HG03159 (cell line): ENCODE measurements at regions not wholly inside any gene's neighbourhood (a gene's known extent, or its start where the extent isn't known, plus 50 kb on each side); places are given as distances from the start of the nearest gene placed in this dataset.
"Not testable (repeated sequence)": the region's sequence is repeated elsewhere in the genome, so short reads cannot be mapped to it uniquely, and the experiment has no call there.

Experiments used
- ATAC-seq: cut with Tn5 transposase; IDR thresholded peaks from one replicate; pipeline ENCODE4 v1.9.1; 2021; ENCODE audit warnings: mild to moderate bottlenecking, moderate library complexity; ENCODE audit not compliant: unreplicated experiment

DNA sequence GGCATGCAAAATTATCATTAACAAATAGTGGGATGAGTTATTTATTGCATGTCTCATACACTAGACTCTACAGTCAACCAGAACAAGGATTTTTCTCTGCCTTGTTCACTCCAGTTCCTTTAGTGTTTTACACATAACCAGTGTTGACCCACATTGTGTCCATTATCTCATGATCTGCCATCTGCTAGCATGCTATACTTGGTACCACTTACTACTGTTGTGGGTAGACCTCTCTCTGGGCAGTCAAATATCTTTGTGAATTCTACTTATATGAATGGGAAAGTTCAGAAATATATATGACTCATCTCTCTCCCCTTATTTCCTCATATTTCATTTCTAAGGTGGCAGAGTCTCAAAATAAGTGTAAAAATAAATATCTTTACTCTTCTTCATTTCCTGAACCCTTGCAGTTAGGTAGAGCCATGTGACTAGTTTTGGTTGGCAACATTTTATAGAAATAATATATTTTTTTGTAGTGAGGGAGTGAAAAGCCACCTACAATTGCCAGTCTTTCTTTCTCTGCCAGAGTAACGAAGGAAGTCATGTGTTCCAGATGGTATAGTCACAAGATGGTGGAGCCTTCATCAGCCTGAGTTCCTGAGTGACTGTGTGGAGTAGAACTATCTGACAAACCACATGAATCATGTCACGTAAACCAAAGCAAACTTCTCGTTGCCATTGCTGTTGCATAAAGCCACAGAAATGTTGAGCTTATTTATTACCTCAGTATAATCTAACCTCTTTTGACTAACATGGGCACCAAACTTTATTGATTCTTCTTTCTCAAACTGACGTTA, 704.0 kb downstream of the RNF144A start:
- ATAC-seq, result no peak

DNA sequence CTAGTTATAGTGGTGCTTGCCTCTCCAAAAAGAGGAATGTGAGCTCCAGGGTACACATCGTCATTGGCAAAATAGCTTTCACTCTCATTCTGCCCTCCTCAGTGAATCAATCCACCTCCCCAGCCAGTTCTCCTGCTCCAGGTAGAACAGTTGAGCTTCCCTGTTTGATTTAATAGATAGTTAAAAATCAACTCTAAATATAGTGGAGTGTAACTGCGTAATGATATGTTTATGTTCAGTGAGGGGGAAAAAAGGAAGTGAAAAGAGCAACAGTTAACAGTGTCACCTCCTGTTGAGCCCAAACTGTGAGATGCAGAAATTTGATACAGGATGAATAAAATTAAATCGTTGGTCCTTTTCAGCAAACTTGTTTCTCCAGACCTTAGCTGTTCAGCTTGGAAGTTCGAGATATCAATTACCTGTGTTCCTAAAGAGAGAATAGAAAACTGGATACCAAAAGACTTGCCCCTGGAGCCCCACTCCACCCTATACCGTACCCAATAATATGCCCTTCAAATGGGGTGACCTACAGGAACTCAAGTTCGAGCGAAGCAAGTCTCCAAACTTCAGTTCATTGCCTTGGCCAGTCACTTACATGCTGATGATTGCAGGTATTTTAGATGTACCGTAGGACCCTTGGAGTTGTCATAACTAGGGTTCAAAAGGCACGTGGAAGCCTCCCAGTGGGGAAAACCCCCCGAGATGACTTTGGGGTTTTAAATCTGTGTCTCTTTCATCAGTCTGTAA, 708.4 kb downstream of the RNF144A start:
- peak; percentile 73 for ATAC-seq

DNA sequence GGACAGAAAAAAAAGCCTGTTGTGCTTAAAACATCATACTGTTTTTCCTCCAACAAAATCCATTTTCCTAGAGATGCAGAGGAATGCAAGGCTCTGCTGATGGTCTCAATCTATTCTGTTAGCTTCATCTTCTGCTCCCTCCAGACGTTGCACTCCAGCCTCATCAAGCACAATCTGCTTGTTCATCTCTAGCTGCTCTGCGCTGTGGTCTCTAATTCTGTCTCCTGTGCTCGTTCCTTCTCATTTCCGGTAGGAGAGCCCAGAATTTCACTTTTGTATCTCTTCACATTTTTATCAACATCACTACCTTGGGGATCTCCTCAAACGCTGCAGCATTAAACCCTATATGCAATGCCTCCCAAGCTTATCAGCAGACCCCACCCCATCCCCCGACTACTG, 708.9 kb downstream of the RNF144A start:
- ATAC-seq, result no peak

DNA sequence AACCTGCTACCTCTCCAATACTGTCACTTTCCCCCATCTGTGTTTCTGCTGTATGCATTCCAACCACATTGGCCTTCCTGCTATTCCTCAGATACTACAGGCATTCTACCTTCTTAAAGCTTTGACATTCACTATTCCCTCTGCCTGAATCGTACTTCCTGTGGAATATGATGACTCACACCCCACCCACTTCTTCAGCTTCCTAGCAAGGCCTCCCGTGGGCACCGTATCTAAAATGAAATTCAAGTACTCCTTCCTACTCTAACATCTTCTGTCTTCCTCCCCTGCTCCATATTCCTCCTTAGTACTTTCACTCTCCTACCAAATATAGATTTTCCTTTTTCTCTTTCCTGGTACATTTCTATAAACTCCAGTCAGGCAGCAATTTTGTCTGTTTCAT, 710.4 kb downstream of the RNF144A start:
- ATAC-seq, result no peak

DNA sequence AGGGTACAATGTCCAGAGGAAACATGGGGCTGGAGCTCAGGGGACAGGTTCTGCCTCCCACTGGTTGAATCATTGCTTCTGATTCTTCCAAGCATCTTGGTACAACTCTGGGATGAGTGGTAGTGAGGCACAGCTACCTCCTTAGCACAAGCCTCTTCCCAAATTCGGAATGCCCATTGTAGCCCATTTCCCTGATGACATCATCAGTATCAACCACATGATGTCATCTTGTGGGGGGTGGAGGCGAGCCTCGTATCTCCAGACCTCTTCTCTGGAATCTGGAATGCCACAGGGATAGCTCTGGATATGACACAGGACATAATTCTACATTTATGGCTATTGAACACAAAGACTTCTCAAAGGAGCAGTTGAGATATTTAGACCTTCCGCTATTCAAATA, 715.2 kb downstream of the RNF144A start:
- ATAC-seq, result no peak

DNA sequence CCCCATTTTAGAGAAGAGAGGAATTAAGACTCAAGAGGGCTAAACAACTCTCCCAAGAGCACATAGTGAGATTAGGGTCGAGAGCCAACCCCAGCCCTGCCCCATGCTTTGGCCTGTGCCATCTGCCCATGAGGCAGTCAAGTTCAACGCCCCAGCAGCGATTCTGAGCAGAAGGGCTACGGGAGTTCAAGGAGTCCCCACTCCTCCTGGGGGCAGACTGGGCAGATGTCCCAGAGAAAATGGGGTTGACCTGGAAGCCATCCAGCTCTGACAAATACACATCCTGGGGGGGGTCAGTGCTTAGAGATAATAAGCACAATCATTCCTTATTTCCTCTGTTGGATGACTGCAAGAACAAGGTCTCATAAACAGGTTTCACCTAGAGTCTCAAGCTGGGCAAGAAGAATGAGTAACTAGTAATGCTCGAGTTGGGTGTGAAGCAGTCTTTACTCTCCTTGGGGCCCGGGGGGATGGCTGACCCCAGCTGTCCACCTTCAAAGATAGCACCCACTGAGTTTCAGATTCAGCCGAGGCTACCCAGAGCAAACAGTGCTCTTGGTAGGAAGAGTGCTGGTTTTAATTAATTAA, 716.4 kb downstream of the RNF144A start:
- ATAC-seq, result no peak

DNA sequence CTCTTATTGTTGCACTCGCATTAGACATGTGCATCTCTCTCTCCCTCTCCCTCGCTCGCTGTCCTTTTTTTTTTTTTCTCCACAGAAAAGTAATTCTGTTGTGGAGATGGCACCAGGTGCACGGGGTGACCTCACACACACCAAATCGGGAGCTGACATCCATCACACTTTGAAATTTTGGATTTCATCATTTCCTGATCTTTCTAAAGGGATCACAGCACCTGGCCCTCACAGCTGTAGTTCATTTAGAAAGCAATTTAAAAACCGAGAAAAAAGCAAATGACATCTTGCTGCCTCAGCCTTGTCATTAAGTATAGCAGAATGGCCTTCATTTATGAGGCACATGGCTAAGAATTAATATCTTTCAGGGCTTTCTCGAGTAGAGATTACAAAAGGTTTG, 717.2 kb downstream of the RNF144A start:
- no peak for ATAC-seq

DNA sequence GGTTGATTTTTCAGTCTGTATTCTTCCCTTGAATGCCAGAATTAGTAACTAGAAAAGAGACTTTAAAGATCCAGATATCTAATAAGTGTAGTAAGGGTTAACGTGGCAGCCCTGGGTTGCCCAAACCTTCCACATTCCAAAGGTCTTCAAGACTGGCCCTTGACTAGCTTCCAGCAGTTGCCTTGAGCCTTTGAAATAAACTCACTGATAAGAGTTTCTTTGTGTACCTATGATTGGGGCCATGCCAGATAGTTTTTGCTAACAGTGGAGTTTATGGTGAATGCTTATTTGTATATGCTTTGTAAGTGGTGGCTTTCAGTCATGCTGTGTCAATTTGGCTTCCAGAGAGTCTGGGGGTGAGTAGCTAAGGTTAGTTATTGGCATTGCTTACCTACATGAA, 722.3 kb downstream of the RNF144A start:
- ATAC-seq, result no peak

DNA sequence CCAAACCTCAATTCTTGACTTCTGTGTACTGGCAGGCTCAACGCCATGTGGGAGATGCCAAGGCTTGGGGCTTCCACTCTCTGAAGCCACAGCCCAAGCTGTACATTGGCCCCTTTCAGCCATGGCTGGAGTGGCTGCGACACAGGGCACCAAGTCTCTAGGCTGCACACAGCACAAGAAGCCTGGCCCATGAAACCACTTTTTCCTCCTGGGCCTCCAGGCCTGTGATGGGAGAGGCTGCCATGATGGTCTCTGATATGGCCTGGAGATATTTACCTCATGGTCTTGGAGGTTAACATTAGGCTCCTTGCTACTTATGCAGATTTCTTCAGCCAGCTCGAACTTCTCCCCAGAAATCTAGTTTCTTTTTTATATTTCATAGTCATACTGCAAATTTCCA, 724.1 kb downstream of the RNF144A start:
- ATAC-seq, result not testable (repeated sequence)

DNA sequence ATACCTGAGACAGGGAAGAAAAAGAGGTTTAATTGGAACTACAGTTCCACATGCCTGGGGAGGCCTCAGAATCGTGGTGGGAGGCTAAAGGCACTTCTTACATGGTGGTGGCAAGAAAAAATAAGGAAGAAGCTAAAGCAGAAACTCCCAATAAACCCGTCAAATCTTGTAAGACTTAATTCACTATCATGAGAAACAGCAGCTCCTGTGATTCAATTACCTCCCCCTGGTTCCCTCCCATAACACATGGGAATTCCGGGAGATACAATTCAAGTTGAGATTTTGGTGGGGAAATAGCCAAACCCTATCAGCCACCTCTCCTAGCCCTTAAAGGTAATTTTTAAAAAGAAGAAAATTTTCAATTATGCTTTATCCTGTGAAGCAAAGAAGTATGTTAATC, 728.8 kb downstream of the RNF144A start:
- ATAC-seq, result no peak

DNA sequence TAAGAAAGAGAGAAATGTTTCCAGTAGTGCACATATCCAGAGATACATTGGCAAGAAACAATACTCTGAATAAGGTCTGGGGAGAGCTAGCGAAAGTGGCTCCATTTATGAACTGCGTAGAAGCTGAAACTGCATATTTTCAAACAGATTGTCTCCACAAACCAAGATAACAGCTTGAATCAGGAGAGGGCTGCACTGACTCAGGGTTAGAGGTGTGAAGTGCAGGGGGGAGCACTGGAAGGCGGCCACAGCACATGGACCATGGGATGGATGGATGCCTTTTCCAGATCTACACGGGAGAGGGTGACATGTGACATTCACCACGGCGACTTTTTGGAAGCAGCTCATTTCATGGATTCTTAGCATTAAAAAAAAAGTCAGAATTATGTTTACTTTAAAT, 729.4 kb downstream of the RNF144A start:
- ATAC-seq, result no peak

DNA sequence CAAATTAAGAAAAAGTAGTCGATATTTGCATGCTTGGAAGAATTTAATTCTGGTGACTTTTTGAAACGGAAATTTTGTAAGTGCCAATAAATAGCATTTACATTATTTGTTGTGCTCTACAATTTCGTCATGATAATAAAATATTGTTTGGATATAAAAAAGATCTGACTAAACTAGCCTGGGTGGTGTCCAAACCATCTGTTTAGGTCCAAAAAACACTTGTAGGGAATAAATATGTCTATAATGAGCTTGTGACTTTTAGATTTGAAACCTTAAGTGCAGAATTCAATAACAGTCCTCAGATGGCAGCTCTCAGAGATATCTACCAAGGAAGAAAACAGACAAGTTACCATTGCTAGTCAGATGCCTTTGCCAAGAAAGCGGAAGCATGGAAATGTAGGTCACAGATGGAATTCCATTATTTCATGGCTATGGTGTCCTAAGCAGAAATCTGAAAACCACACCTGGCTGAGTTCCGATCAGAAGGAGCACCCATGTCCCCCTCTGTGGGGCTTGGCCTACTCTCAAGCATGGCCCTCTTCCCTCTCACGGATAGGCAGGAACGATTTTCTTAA, 731.1 kb downstream of the RNF144A start:
- no peak for ATAC-seq

DNA sequence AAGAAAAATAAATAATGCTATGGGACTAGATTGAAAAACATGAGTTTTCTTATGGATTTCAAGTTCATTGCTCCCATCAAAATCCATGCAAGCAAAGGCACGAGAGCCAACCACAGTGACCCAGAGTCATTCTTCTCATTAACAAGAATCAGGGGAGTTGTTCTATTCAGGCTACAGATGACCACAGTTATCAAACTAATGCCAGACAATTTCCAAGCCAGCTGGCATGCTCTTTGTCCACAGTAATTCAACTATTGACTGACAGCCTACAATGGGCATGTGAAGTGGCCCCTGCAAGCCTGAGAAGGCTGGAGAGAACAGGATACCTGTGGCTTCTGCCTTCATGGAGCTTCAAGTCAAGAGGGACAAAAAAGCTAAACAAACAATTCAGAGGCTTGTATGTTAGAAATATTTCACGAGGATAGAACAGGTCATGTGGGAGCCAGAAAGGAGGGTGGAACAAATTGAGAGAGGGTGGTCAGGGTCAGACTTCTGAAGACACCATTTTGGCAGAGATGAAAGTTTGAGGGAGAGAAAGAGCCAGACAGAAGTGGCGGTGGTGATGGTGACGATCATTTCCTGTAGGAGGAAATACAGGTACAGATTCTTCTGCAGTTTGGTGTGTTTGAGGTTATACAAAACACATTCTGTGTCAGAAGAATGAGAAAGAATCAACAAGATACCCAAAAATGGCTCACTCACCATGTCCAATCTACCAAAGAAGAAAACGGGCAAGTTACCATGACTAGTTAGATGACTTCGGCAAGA, 732.4 kb downstream of the RNF144A start:
- ATAC-seq, result no peak

DNA sequence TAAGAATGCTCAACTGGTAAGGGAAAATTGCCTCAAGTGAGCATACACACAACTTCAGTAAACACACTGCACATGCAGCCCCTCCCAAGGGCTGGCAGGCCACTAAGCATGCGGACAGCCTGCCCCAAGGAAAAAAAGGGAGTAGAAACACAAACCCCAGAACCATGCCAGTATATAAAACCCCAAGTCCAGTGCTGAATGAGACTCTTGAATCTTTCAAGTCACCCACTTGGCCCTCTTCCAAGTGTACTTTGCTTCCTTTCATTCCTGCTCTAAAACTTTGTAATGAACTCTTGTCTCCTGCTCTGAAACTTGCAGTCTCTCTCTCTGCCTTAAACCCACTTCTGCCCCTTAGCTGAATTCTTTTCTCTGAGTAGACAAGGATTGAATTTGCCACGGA, 736.4 kb downstream of the RNF144A start:
- ATAC-seq, result no peak

DNA sequence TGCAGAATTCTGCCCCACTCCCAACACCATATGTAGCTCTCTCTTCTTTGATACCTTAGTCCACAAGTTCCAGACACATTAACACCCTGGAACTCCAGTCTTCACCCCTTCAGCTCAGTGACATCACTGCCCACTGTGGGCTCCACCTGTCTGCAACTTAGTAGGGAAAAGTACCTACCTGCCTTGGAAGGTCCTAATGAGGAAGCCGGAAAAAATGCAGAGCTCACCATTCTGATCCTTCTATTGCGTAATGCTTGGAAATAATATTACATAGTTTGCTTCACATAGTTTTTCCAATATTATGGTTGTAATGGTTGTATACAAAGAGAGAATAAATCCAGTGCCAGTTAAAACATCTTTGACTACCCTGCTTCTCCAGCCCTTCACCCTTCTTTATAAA, 738.4 kb downstream of the RNF144A start:
- no peak for ATAC-seq

DNA sequence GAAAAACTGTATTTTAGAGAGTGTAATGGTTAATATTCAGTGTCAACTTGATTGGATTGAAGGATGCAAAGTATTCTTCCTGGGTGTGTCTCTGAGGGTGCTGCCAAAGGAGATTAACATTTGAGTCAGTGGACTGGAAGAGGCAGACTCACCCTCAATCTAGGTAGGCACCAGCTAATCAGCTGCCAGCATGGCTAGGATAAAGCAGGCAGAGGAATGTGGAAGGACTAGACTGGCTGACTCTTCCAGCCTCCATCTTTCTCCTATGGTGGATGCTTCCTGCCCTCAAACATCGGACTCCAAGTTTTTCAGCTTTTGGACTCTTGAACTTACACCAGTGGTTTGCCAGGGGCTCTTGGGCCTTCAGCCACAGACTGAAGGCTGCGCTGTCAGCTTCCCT, 740.3 kb downstream of the RNF144A start:
- ATAC-seq, result not testable (repeated sequence)

DNA sequence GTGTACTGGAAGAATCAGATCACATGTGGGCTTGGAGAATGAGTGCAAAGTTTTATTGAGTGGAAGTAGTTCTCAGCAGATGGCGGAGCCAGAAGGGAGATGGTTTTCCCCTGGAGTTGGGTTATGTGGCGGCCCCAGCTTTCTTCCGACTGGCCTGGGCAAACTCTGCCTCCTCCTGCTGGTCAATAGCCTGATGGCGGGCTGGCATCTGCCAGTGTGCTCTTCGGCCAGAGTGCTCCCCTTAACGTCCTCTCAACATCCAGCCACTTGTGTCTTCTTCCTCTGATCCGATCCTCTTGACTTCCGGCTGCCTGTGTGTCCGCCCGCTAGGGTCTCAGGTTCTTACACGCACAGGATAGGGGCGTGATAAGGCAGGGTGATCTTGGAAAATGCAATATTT, 741.3 kb downstream of the RNF144A start:
- ATAC-seq, result no peak

DNA sequence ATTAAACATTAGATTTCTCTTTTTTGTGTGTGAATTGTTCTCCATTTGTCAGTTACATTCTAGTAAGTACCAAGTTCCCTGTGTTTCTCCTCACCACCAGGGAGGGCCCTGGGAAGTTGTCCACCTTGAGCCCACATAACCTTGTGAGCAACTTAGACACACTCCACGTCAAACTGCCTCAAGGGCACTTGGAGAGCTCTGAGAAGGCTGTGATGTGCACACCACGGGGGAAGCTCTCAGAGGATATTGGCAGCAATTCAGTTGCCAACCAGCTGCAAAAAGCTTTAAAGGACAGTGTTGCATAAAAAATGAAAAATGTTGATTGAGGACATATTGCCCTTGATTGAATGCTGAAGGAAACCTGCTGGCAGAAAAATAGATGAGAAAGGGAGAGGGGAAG, 743.6 kb downstream of the RNF144A start:
- ATAC-seq, result no peak

DNA sequence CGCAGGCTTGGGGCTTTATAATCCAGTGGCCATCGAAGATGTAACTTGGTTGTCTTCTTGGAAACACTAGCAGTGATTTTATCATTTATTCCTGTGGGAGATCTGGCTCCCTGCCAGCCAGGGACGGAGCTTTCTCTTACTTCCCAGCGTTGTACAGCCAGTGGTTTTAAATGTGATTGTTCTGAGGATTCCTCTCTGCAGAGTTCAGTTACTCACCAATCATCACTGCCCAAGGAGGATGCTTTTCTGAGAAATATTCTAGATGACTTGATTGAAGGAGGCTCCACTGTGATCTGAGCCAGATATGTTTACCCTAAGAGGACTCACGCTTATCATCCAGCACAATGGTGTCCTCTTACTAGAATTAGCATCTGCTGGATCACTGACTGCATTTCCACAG, 744.3 kb downstream of the RNF144A start:
- no peak for ATAC-seq

DNA sequence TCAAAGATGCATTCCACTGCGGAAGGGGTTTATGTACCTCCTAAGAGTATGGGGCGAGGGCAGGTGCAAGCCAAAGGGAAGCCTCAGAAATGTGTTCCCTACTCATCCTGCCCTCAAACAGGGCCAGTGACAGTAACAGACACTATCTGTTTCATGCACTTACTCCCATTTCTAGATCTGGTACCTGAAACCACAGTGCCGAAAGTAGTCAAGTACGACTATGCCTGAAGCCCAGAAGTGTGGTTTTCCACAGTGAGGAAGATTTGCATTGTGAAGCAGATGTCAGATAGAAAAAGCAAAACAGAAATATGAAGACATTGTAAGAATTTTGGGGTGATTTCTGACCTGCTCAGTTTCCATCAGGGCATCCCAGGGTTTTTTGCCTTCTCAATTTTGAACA, 748.7 kb downstream of the RNF144A start:
- ATAC-seq, result no peak
